AG04450 (cell line): ENCODE measurements at regions not wholly inside any gene's neighbourhood (a gene's known extent, or its start where the extent isn't known, plus 50 kb on each side); places are given as distances from the start of the nearest gene placed in this dataset.

Experiments
- CTCF ChIA-PET: fragments of 300-600, 350-600 bp; formaldehyde crosslinking; extraction: SDS; loops from one replicate; lab custom pipeline; 2022; ENCODE audit warnings: antibody characterized with exemption, inconsistent platforms; lab: Charles Lee
- POLR2A ChIA-PET: fragments of 350-600 bp; formaldehyde crosslinking; extraction: SDS; loops from one replicate; lab custom pipeline; 2021; ENCODE audit warnings: antibody characterized with exemption, inconsistent platforms; lab: Yijun Ruan, JAX
- DNase-seq: peaks from one replicate; pipeline ENCODE4 v3.0.0-alpha.2; 2011; ENCODE audit warnings: low read depth, low spot score
- H3K27ac ChIP-seq: one replicate; pipeline ENCODE4 v1.5.1; 2012; ENCODE audit warnings: low read depth, low read length, control low read depth
- H3K27me3 ChIP-seq: one replicate; pipeline ENCODE4 v1.6.0; 2012; ENCODE audit warnings: low read length; ENCODE audit not compliant: control insufficient read depth, insufficient read depth
- H3K4me3 ChIP-seq: 2 replicates; pipeline ENCODE4 v1.5.1; 2011; ENCODE audit warnings: mild to moderate bottlenecking, low read depth, low read length, control low read depth
- H3K9me3 ChIP-seq: 2 replicates; pipeline ENCODE4 v1.5.1; 2012; ENCODE audit warnings: low read length; ENCODE audit not compliant: control insufficient read depth, insufficient read depth
- CTCF ChIP-seq: IDR thresholded peaks from 2 replicates; pipeline ENCODE4 v1.5.1; 2011; ENCODE audit warnings: low read depth, low read length, control low read depth, inconsistent platforms

GRCh38 chr13:59464926-59465325 lies 698.8 kb downstream of the DIAPH3 start:
- no peak overlapping the region for H3K4me3 ChIP-seq
- peaks cover 4% of the 10 kb centered on the region for H3K9me3 ChIP-seq
- TF ChIP-seq CTCF: no peak
- ChIA-PET POLR2A (no interaction called here), CTCF (no interaction called here)
- DNase-seq: no peak
- H3K27ac ChIP-seq: no peak overlapping the region
- H3K27me3 ChIP-seq: no peaks in the 10 kb centered on the region

- ChIA-PET POLR2A (no interaction called here), CTCF (no interaction called here)
- no peaks in the 10 kb centered on the region for H3K27me3 ChIP-seq
- H3K27ac ChIP-seq: no peak overlapping the region
- H3K4me3 ChIP-seq: no peak overlapping the region
- no peaks in the 10 kb centered on the region for H3K9me3 ChIP-seq
- no peak for DNase-seq
- TF ChIP-seq CTCF: no peak
Measured at GRCh38 chr13:59468396-59468795, 695.3 kb downstream of the DIAPH3 start.

- TF ChIP-seq CTCF: no peak
- ChIA-PET POLR2A (interaction anchor here (0.6 kb wide), 1 partner anchor 23 kb away, joined by 3 read pairs; no protein-coding TSS in a partner anchor), CTCF (no interaction called here)
- Histone ChIP-seq H3K9me3 (no peaks in the 10 kb centered on the region), H3K4me3 (no peak overlapping the region), H3K27me3 (no peaks in the 10 kb centered on the region), H3K27ac (no peak overlapping the region)
- no peak for DNase-seq
Measured at GRCh38 chr13:59471106-59471505, 692.6 kb downstream of the DIAPH3 start.

- no peak for DNase-seq
- H3K4me3 ChIP-seq: no peak overlapping the region
- H3K27me3 ChIP-seq: no peaks in the 10 kb centered on the region
- ChIA-PET POLR2A (no interaction called here), CTCF (interaction anchor here (1.0 kb wide), 2 partner anchors 13 to 81 kb away, joined by 5 to 7 read pairs; no protein-coding TSS in a partner anchor)
- no peak for TF ChIP-seq CTCF
- H3K27ac ChIP-seq: no peak overlapping the region
- H3K9me3 ChIP-seq: no peaks in the 10 kb centered on the region
Measured at GRCh38 chr13:59472134-59472533, 691.6 kb downstream of the DIAPH3 start.

GRCh38 chr13:59474696-59475095 lies 689.0 kb downstream of the DIAPH3 start:
- POLR2A ChIA-PET: interaction anchor here (0.7 kb wide), 1 partner anchor 50 kb away, joined by 4 read pairs; no protein-coding TSS in a partner anchor
- Histone ChIP-seq H3K27me3 (no peaks in the 10 kb centered on the region), H3K9me3 (no peaks in the 10 kb centered on the region), H3K4me3 (no peak overlapping the region), H3K27ac (no peak overlapping the region)
- no peak for TF ChIP-seq CTCF
- DNase-seq: no peak
- CTCF ChIA-PET: no interaction called here
